Fibroblast of mammary gland (primary cell): ENCODE measurements at regions not wholly inside any gene's neighbourhood (a gene's known extent, or its start where the extent isn't known, plus 50 kb on each side); places are given as distances from the start of the nearest gene placed in this dataset.
A peak's percentile ranks its signal among the peaks of the same experiment; 100 is the strongest.

Experiments
- DNase-seq: peaks from one replicate; pipeline ENCODE4 v3.0.0-alpha.2; 2010; ENCODE audit warnings: low read depth
- H3K4me3 ChIP-seq: 2 replicates; pipeline ENCODE4 v1.5.1; 2011; ENCODE audit warnings: low read depth, mild to moderate bottlenecking, low read length, moderate library complexity; ENCODE audit not compliant: control insufficient read depth
- CTCF ChIP-seq: conservative IDR thresholded peaks from 2 replicates; pipeline ENCODE4 v1.5.1; 2011; ENCODE audit warnings: low read depth, low read length, inconsistent platforms; ENCODE audit not compliant: control insufficient read depth, insufficient read depth

DNA sequence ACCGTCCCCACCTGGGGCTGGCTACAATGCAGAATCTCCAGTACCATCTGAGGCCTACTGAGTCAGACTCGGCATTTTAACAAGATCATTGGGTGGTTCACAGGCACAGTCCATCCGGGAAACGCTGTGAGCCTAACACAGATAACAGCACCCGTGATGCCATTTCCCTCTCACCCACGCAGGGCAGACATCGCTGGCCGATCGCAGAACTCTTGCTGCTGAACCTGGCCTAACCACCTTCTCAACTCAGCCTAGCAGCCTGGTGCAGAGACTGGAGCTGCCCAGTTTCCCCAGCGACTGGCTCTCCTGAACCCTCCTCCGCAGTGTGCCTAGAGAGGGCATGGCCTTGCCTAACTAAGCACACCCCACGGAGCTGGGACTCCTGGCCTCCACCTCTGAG lies 83.3 kb downstream of the NCOR2 start:
- TF ChIP-seq CTCF = no peak
- DNase-seq = no peak
- no peak overlapping the region for H3K4me3 ChIP-seq

GRCh38 chr12:124482901-124483799 lies 84.3 kb downstream of the NCOR2 start:
- no peak for TF ChIP-seq CTCF
- H3K4me3 ChIP-seq = no peak overlapping the region
- no peak for DNase-seq

- H3K4me3 ChIP-seq = no peak overlapping the region
- no peak for TF ChIP-seq CTCF
- no peak for DNase-seq
Observed at GRCh38 chr12:124482567-124482893, 84.9 kb downstream of the NCOR2 start.

DNA sequence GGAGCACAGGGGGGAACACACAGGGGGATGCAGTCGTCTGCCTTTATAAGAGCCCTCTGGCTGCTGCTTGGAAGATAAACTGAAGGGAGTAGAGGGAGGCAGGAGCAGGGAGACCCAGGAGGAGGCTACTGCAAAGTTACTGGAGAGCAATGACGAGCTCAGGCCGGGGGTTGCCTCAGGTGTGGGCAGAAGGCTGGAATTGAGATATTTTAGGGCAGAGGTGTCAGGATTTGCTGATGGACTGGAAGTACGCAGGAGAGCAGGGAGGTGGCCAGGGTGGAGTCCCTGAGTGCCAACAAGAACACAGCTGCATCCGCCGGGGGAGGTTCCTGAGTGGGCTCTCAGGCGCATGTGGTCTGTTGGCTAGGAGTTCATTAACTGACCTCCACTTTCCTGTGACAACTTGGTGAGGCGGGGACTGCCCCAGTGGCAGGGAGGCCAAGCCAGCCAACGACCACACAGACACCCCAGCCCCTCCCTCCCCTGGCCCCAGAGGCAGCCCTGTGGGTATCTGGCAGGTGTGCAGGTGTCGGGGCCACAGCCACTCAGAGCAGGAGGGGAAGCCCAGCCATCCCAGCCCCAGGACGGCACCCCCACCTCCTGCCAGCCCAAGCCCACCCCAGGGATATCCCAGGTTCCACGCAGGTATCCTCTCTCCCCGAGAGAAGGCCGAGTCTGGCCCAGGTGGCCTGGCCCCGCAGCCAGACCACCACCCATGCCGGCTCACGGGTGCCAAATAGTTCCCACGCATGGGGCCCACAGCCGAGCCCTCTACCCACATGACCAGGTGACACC lies 85.4 kb downstream of the NCOR2 start:
- no peak overlapping the region for H3K4me3 ChIP-seq
- no peak for TF ChIP-seq CTCF
- no peak for DNase-seq

DNA sequence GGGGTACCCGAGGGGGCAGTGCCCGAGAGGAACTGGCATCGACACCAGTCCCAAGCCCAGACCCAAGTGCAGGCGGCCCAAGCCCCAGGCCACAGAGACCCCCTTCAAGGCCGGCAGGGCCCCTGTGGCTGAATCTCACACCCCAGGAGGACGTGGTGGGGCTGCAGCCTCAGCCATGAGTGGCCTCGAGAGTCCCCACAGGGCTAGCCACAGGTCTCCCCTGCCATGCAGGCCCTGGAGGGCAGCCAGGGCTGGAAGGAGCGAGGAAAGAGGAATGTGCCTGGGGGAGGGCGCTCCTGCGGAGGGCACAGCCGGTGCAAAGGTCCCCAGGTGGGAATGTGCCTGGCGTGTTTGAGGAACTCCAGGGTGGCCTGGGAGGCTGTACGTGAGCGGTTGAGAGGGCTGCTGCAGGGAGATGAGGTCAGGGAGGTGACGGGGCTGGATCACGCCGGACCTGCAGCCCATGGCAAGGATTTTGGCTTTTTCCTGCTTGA lies 86.1 kb downstream of the NCOR2 start:
- no peak for TF ChIP-seq CTCF
- no peak for DNase-seq
- H3K4me3 ChIP-seq = no peak overlapping the region

DNA sequence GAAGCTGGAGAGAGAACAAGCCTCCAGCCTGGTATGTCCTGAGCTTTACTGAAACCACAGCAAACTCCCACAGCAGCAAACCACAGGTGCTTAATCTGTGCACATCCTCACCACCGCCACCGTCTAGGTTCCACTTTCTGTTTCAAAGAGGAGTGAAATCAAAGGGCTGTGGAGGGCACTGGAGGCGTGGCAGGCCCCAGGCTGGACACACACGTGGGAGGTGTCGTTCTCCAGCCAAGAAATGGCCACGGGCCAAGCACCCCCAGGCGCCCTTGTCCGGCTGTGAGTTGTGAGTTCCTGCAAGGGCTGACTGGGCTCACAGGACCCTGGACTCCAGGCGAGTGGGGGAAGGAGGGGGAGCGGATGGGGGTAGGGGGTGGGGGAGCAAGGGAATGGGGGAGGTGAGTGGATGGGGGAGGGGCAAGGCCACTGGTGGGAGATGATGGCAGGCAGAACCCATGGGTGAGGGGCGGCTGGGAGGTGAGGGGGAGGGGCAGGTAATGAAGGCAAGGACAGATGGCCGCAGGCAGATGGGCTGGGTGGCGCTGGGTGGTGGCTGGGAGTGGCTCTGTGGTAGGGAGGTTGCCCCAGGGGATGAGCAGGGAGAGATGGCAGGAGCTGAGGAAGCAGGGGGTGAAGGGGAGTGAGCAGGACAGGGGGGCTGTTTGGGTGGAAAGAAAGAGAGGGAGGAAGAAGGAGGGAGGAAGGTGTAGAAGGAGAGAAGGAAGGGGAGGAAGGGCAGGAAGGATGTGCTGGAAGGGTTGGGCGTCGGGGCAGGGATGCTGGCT lies 86.7 kb downstream of the NCOR2 start:
- TF ChIP-seq CTCF = no peak
- DNase-seq = peak; percentile 78
- H3K4me3 ChIP-seq = no peak overlapping the region
